GM12892 (cell line): ENCODE measurements at regions not wholly inside any gene's neighbourhood (a gene's known extent, or its start where the extent isn't known, plus 50 kb on each side); places are given as distances from the start of the nearest gene placed in this dataset.

Source experiments
- POLR2A ChIP-seq: IDR thresholded peaks from 2 replicates; pipeline ENCODE4 v1.6.1; 2011; ENCODE audit warnings: low read depth, low read length, control low read depth
- POLR2AphosphoS5 ChIP-seq: IDR thresholded peaks from 2 replicates; pipeline ENCODE4 v1.6.1; 2011; ENCODE audit warnings: low read depth, low read length, control low read depth

DNA sequence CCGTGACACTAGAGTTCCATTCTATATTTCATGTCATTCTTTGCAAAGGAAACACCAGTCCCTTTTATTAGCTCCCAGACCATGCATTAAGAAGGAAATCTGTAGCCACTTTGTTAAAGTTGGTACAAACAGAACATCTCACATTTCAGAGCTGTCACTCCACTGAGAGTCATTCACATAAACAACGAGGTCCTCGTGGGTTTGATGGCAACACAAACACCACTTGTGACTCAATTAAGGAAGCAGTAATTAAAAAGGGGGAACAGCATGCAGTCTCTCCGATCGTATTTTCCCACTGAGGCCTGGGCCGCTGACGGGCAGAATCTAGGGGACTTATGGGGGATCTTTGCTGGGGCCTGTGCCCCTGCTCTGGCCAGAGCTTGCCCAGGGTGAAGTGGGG is 94.2 kb upstream of the ZNF618 start:
- TF ChIP-seq POLR2A = no peak
- no peak for TF ChIP-seq POLR2AphosphoS5
